ENCODE measurements at regions not wholly inside any gene's neighbourhood (a gene's known extent, or its start where the extent isn't known, plus 50 kb on each side); places are given as distances from the start of the nearest gene placed in this dataset.

DNA sequence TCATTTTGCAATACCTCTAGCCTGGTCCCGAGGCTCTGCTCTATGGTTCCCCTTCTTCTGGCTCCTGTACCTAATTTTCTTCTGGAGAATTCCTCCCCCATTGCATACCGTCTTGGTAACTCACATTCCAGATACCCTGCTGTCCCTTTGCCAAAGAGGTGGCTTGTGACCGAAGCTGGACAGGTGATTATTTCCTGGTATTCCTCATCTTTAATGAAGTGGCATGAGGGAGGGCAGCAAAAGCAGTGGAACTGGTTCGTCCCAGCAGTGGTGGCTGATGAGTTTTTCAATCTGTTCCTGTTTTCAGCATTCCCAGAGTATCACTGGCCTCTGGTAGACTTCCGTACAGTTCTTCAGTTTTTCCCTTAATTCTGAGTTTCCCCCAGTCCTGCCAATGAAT, 186.2 kb upstream of the CADPS start:
- H3K27me3 ChIP-seq (replicated peaks in 1 of 4; ENCODE audit: control insufficient read depth in 3 of 4, extremely low read depth in 1 of 4, insufficient read depth in 3 of 4, low read length in 3 of 4) = no peaks in the 10 kb centered on the region

More for the DNA sequence above, 186.2 kb upstream of the CADPS start:
- no peak overlapping the region for H3K56ac ChIP-seq (replicated peaks; ENCODE audit: insufficient read length, low read depth, low read length)
- H3K18ac ChIP-seq (ENCODE audit: extremely low read depth, low read length) = no peak overlapping the region
- H4K5ac ChIP-seq (ENCODE audit: insufficient read length, low read depth, low read length) = no peak overlapping the region
- no peak overlapping the region for H4K8ac ChIP-seq (ENCODE audit: extremely low read depth, insufficient read depth, low read length)
- H4K91ac ChIP-seq (replicated peaks; ENCODE audit: insufficient read length, low read length) = no peak overlapping the region
- no peak overlapping the region for H2BK15ac ChIP-seq (ENCODE audit: low read length)
- no peaks in the 10 kb centered on the region for H3K9me3 ChIP-seq (ENCODE audit: insufficient read depth in 2 of 2, low read depth in 1 of 2, low read length in 1 of 2)
- no peaks in the 10 kb centered on the region for H3K79me1 ChIP-seq (ENCODE audit: low read depth, low read length)
- TF ChIP-seq SIN3A (conservative IDR thresholded peaks at IDR 0.05 in 1 of 2, IDR thresholded peaks at IDR 0.05 in 1 of 2; ENCODE audit: low read depth in 1 of 2, low read length in 2 of 2) (no peak), TEAD4 (IDR thresholded peaks at IDR 0.05; ENCODE audit: low read depth, low read length) (peak; percentile 36; the same call in 1 of the 2 replicates)
- H3K23ac ChIP-seq (ENCODE audit: insufficient read length) = no peak overlapping the region
- no peak overlapping the region for H2BK120ac ChIP-seq (replicated peaks; ENCODE audit: low read depth, low read length)
- WGBS, 2 experiments (ENCODE audit: extremely low coverage in 1 of 2, insufficient coverage in 1 of 2, insufficient read length in 1 of 2, insufficient replicate concordance in 2 of 2, low coverage in 1 of 2, low lambda C conversion rate in 2 of 2, missing lambda C conversion rate in 1 of 2) = 62% methylated on average over 5 of the region's 5 CpGs; no CpG with 5 or more reads in 1 of the 2 experiments
- ChIA-PET POLR2A (ENCODE audit: partially characterized antibody) (no interaction called here), CTCF (ENCODE audit: partially characterized antibody) (no interaction called here)
- no peaks in the 10 kb centered on the region for H4K20me1 ChIP-seq (replicated peaks in 1 of 2; ENCODE audit: control insufficient read depth in 1 of 2, insufficient read depth in 2 of 2, low read length in 2 of 2)
- no peak overlapping the region for H2AK5ac ChIP-seq (ENCODE audit: low read depth, low read length)
- peaks cover 0 to 2% (median 0%) of the 10 kb centered on the region in 4 experiments; a peak in 1 of 7 replicates for H3K4me1 ChIP-seq (replicated peaks in 1 of 4; ENCODE audit: control insufficient read depth in 3 of 4, insufficient read depth in 4 of 4, low read length in 3 of 4)
- H3K4me2 ChIP-seq (ENCODE audit: insufficient read depth in 1 of 2, low read depth in 2 of 2, low read length in 2 of 2) = no peak overlapping the region
- no peak overlapping the region for H2BK20ac ChIP-seq (ENCODE audit: low read length)
- no peak overlapping the region for H2BK5ac ChIP-seq (ENCODE audit: low read depth, low read length)
- FAIRE-seq (no peak), DNase-seq (ENCODE audit: low read depth in 1 of 2, low spot score in 2 of 2) (no peak)
- H3K36me3 ChIP-seq (ENCODE audit: control insufficient read depth in 2 of 4, insufficient read depth in 4 of 4, low read length in 3 of 4) = no peaks in the 10 kb centered on the region
- H3K23me2 ChIP-seq (ENCODE audit: low read depth, low read length) = no peaks in the 10 kb centered on the region; the same call in 1 of the 2 replicates
- peak overlapping the region in 1 of 4 experiments; percentile 33; a peak in 1 of 7 replicates for H3K9ac ChIP-seq (replicated peaks in 1 of 4; ENCODE audit: extremely low read depth in 1 of 4, low read depth in 3 of 4, low read length in 3 of 4)
- no peak overlapping the region for H2BK12ac ChIP-seq (ENCODE audit: low read depth, low read length)
- H3K4me3 ChIP-seq (ENCODE audit: extremely low read depth in 1 of 4, insufficient read depth in 2 of 4, low read depth in 3 of 4, low read length in 4 of 4) = no peak overlapping the region
- no peak overlapping the region for H3K27ac ChIP-seq (ENCODE audit: low read depth, low read length)
- H3K14ac ChIP-seq (ENCODE audit: insufficient read length) = no peak overlapping the region
- no peak overlapping the region for H2AFZ ChIP-seq (ENCODE audit: low read length)
- no peak overlapping the region for H3K4ac ChIP-seq (replicated peaks; ENCODE audit: insufficient read length, low read depth, low read length)
- no peaks in the 10 kb centered on the region for H3K79me2 ChIP-seq (ENCODE audit: control insufficient read depth in 1 of 2, insufficient read depth in 2 of 2, low read length in 2 of 2)
